ENCODE measurements at regions not wholly inside any gene's neighbourhood (a gene's known extent, or its start where the extent isn't known, plus 50 kb on each side); places are given as distances from the start of the nearest gene placed in this dataset.

DNA sequence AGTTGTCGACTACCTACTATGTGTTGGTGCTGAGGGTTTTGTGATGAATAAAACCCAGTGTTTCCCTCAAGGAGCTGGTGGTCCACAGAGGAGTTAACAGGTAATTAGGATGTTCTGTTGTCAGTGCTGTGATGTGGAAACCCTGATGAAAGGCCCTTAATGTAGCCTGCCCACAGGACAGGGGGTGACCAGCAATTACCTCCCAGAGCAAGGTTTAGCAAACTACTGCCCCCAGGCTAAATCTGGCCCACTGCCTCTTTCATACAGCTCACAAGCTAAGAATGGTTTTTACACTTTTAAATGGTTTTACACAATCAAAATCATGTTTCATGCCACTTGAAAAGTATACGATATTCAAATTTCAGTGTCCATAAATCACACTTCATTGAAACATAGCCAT is 536.2 kb downstream of the MIAT start:
- no peak for DNase-seq

- DNase-seq = no peak
Observed at GRCh38 chr22:27194096-27194748, 536.8 kb downstream of the MIAT start.

DNA sequence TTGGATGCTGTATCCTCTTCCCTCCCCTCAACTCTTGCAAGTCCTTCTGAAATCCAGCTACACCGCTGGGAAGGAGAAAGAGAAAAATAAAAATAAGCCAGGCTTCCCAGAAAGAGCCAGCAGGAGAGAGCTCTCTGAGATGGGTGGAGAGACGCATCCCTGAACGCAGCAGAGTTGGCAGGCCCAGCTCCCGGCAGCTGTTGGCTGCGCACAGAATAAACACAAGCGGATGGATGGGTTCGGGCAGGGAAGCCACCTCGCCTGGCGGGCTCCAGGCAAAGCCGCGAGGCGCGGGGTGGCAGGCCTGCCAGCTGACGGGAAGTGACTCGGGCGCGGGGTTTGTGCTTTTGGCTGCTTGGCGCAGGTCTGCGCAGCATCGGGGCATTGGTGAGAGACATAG is 537.7 kb downstream of the MIAT start:
- DNase-seq = no peak

DNA sequence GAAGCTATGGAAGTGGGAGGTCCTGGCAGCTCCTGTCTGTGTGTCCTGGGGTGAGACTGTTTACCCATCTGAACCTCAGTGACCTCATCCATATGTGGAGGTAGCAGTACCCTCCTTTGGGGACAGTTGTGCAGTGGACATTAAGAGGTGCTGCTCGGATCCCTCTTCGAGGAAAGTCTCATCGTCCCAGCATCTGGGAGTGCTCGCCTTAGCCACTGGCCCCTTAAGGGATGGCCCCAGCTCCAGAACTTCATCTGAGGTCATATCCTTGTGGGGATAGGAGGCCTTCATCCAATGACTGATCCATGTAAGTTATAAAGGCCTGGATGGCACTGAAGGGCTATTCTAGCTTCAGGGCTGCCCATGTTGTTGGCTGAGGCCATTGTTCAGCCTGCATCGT is 538.1 kb downstream of the MIAT start:
- no peak for DNase-seq

GRCh38 chr22:27196606-27197005 is 539.2 kb downstream of the MIAT start:
- no peak for DNase-seq

DNA sequence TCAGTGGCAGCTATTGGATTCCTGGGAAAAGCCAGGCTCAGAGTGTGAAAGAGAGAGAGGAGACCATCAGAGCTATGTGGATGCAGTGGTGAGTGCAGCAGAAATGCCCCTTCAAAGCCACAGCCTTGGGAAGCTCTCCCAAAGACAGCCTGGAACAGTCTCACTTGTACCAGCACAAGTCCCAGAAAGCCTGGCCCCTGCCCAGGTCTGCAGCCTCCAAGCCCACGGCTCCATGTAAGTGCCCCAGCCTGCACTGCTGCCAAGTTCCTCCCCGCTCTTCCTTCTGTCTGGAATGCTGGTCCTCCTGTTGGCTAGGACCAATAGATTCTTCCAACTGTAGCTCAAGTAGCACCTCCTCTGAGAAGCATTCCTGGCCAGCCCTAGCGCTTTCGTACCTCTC is 539.7 kb downstream of the MIAT start:
- no peak for DNase-seq

DNA sequence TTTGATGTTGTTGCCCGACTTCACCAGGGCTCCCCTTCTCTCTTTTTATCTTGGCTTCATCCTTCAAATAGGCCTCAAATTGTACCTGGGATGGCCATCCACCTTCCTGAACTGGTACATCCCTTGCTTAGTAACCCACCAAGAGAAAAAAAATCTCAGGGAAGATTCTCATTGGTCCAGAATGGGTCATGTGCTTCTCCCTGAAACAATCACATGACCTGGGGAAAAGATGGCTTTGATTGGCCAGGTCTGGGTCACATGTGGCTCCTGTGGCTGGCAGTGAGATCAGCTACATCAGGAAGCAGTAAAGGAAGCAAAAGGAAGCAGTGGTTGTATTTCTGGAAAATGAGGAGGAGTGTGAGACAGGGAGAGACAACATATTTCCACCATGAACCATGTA is 540.2 kb downstream of the MIAT start:
- DNase-seq = no peak

- DNase-seq = no peak
Observed at GRCh38 chr22:27198518-27199035, 541.2 kb downstream of the MIAT start.

DNA sequence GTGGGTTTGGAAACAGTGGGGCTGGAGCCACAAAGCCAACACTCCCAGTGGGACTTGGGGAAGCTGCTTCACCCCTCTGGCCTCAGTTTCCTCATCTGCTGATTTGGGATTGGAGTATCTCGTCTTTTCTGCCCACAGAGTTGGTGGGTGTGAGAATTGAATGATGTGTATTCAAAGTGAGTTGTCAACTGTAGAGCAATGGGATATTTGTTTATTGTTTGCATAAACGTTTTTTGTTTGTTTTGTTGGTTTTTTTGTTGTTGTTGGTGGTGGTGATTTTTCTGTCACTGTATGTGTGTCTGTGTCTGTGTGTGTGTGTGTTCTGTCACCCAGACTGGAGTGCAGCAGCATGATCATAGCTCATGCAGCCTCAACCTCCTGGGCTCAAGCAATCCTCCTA is 542.0 kb downstream of the MIAT start:
- no peak for DNase-seq

GRCh38 chr22:27201276-27201675 is 543.9 kb downstream of the MIAT start:
- no peak for DNase-seq

- no peak for DNase-seq
Observed at GRCh38 chr22:27201741-27202140, 544.4 kb downstream of the MIAT start.

- no peak for DNase-seq
Observed at GRCh38 chr22:27203276-27203660, 545.9 kb downstream of the MIAT start.

DNA sequence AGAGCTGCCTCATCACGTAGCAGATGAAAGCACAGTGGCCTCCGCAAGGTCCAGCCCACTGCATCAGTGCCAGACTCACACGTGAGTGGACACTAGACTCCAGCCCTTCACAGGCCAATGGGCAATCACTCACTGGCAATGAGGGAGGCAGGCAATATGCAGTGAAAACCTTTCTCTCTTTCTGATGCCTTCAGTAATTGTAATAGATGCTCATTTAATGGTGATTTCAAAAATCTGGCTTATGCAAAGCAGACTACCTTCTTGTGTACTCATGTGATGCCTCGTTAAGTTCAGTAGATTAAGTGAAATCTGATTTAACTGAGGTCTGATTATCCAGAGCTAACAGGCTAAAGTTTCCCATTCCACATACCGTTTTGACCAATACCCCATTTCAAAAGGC is 546.9 kb downstream of the MIAT start:
- no peak for DNase-seq

GRCh38 chr22:27204817-27205216 is 547.4 kb downstream of the MIAT start:
- no peak for DNase-seq

DNA sequence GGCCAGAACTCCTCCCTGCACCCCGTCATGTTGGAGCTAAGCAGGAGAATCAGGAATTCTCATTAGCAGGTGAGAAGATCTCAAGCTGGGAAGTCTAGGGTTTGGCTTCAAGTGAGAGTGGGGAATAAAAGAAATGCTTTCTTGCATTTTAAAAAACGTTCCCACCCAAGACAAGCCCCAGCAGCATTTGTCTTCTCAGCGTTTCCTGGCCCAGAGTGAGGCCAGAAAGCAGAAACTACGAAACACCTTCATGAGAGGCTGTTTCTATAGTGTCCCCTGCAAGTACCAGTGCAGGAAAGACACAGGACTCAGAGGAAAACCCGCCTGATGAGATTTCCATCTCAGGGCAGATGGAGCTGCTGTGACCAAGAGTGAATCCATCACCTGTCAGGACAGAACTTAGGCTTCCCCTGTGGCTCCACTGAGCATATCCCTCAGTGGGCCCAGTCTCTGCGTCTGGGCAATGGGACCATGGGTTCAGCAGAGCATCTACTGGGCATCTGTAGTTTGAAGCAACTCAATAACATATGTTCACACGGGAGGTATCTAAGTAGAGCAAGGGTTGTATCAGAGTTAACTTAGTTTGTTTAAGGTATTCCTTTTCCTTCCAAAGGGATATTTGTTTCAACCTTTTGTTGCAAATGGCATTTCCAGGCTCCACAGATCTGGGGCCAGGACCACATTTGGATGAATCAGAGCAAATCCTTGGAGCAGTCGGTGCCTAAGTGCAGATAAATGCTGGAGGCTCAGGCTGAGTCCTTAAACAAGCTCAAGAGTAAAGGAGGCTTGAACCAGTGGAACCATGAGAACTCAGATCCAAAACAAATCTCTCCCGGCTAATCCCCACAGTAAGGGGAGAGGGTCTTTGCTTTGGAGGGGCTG is 548.3 kb downstream of the MIAT start:
- DNase-seq = no peak

GRCh38 chr22:27206374-27207133 is 549.2 kb downstream of the MIAT start:
- no peak for DNase-seq

- no peak for DNase-seq
Observed at GRCh38 chr22:27207266-27207665, 549.9 kb downstream of the MIAT start.

DNA sequence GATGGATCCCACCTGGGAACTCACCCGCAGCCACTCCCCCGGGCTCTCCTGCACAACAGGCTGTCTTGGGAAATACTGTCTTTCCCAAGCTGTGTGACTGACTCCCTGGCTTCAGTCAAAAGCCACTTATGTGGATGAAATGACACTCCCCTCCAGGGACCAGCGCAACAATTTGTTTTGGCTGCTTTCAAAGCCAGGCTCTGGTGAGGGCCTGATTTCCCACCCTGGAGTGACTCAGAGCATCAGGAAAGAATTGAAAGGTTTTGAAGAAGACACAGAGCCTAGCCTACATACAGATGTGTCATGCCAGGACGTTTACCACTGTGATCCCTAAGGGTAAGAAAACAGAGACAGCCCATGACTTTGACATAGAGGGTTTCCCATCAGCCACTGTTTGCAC is 550.5 kb downstream of the MIAT start:
- no peak for DNase-seq

- no peak for DNase-seq
Observed at GRCh38 chr22:27210111-27210730, 552.8 kb downstream of the MIAT start.

DNA sequence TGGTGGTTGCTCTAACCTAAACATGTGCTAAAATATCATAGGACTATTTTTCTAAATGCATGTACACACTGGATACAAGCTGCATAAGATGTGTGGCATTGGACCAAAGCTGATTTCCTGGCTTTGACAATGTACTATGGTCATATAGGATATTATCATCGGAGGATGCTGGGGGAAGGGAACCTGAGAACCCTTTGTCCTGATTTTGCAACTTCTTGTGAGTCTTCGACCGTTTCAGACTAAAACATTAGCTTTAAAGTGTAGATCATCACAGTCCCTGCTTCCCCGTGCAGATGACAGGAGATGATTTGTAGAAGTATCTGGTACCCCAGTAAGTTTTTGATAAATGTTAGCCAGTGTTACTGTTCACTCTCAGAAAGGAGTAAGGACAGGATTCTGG is 554.7 kb downstream of the MIAT start:
- no peak for DNase-seq

DNA sequence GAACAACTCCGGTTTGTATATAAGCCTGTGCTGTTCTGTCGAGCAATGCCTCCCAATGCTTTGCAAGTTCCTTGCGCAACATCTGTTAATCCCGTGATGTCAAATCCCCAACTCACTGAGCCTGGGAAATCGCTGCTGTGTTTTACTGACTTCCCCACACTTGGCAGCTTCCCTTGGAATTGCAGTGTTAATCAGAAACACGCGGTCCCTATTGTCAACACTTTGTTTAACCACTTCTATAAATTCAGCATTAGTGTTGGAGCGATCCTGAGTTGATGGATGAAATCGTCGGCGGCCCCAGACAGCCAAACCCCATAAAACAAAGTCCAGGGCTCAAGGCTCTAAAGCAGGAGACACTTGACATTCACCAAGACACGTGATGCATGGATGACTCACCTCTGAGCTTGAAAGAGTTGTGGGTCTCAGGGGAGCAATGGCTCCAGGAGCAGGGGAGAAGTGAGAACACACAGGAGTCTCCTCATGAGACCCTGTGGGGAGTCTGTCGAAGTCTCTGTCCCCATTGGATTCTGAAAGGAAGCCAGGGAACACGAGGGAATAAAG is 555.3 kb downstream of the MIAT start:
- no peak for DNase-seq

DNA sequence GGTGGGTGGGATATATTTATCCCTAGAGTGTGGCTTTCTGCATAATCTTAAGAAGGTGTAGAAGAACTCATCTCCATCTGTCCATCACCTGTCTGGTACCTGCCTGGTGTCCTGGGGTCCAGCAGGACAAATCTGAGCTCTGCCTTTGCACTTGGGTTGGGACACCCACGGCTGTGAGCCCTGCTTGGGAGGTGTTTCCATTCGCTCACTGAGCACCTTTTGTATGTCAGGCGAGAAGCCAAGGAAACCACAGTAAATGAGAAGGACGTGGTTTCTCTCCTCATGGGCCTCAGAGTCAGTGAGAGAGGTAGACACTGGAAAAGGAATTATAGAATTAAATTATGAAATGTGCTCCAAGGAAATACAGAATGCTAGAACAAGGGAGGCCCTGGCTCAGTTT is 555.9 kb downstream of the MIAT start:
- no peak for DNase-seq

Data from activated CD4-positive, alpha-beta T cell treated with anti-CD3 and anti-CD28 coated beads for 4 hours (primary cell).